HK-2 (cell line): ENCODE measurements at regions not wholly inside any gene's neighbourhood (a gene's known extent, or its start where the extent isn't known, plus 50 kb on each side); places are given as distances from the start of the nearest gene placed in this dataset.
"Not testable (repeated sequence)": the region's sequence is repeated elsewhere in the genome, so short reads cannot be mapped to it uniquely, and the experiment has no call there.

Source experiments
- DNase-seq: peaks from one replicate; pipeline ENCODE4 v3.0.0-alpha.2; 2018; ENCODE audit not compliant: unreplicated experiment

DNA sequence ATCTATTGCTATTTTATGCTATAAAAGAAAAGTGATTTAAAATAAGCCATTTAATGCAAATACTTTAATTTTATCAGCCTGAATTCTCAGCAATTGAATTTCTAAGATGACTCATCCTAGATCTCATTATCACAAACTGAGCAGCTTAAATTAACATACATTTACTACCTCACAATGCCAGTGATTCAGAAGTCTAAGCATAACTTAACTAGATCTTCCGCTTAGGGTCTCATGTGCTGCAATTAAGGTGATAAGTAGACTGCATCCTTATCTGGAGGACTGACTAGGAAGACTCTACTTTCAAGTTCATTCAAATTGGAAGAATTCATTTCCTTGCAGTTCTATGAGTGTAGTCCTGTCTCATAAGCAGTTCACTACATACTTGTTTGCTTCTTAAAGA, 286.6 kb downstream of the COL11A1 start:
- no peak for DNase-seq

DNA sequence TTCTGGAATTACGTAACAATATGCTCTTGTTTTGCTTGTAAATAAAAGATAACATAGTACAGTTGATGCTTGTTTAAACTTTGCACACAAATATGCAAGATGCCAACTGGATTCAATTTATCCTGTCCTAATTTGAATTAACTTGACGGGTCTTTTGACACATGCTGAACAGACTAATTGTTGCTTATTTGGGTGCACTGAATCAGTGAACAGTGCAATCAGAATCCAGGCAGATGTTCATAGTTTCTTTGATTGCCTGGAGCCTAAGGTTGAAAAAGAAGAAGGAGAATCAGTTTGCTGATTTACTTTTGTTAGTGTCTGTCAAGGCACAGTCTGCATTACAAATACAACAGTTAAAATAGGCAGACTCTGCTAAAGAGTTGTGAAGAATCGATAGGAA, 307.9 kb downstream of the COL11A1 start:
- no peak for DNase-seq

DNA sequence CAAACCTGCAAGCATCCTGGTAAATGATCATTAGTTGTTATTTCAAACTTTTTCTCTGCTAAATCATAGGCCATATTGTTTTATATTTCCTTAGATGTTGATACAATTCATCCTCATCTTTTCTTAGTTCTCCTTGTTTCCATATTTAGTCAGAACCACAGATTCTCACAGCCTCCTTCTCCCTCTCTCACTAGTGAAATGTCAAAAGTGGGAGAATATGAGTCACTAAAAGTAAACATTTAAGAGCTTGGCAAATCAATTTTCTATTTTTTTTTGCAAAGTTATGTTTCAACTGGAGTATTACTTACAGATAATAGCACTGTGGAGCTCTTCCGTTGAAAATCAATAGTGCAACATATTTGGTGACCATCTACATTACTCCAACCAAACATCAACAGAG, 308.8 kb downstream of the COL11A1 start:
- no peak for DNase-seq

DNA sequence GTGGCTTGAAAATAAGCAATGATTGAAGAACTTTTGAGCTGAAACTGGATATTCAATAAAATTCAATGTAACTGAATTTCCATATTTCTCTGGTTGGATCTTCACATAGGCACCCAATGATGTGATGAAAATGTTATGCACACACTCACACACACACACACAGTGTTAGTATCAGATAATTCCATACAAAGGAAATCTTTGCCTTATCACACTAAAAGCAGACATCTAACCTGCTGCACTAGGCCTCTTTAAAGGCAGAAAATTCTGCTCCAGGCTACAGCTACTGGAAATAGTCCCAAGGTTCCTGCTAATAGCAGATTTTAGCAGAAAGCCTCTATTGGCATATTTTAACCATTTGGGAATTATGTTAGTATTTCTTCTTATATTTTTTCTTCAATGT, 309.6 kb downstream of the COL11A1 start:
- no peak for DNase-seq

DNA sequence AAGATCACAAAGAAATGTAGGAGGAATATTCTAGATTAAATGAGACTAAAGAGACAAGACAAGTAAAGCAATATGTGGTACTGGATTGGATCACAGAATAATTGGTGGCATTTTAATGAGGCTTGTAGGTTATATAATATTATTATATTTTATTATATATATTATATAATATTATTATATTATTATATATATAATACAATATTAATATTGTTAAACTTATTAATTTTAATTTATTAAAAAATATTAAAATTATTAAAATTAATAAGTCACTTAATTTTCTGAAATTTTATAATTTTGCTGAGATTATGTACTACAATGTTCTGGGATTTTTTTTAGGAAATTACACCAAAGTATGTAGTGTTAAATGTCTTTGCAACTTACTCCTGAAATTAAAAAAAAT, 311.9 kb downstream of the COL11A1 start:
- DNase-seq: no peak

DNA sequence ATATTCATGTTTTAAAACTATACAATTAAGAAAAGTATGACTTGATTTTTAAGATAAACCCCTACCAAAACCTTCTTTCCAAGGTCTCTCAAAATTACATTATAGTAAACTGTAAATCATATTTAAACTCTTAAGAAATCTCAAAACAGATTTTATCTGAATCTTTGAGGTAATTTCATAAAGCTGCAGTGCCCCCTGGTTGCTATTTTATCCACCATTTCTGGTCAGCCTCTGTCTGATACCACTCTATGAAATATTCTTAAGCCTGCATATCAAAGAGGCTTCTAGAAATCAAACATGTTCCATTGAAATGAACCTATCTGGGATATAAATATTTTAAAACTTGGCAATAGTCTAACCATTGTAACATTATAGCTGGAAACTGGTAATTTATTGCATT, 317.3 kb downstream of the COL11A1 start:
- no peak for DNase-seq

DNA sequence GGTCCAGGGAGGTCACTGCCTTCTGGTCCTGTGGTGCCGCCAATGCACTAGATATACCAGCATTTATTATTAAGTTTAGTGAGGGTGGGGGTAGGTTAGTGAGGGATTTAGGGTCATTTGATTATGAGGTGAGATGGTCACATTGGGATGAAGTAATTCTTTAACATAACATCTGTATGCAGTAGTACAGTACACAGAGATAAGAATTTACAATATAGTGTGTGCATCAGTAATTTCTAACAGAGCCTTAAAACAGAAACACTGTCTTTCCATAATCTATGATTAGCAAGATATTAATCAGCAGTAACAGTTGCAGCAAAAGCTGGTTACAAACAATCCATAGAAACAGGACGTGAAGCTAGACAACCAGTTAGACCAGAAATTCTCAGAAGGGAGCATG, 318.4 kb downstream of the COL11A1 start:
- not testable (repeated sequence) for DNase-seq

DNA sequence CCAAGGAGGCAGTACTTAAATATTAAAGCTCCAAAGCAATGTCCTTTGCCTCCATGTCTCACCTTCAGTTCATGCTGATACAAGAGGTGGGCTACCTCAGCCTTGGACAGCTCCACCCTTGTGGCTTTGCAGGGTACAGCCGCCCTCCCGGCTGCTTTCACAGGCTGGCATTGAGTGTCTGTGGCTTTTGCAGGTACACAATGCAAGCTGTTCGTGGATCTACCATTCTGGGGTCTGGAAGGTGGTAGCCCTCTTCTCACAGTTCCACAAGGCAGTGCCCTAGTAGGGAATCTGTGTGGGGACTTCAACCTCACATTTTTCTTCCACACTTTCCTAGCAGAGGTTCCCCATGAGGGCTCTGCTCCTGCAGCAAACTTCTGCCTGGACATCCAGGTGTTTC, 324.8 kb downstream of the COL11A1 start:
- no peak for DNase-seq

DNA sequence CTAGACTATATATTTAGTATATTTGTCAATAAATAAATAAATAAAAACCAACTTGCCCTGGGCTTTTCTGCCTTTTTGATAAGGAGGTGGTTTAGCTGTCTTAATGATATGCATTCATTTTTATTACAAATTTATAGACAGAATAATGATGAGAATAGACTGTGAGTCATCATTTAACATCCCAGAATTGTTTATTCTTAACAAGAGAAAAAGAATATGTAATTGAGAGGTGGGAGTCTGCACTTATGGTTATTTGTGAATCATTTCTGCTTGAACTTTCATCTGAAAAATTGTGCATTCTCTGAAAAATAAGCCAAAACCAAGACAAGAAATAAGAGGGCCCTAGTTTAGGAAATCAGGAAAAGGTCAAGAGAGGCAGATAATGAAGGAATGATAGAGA, 326.2 kb downstream of the COL11A1 start:
- no peak for DNase-seq

DNA sequence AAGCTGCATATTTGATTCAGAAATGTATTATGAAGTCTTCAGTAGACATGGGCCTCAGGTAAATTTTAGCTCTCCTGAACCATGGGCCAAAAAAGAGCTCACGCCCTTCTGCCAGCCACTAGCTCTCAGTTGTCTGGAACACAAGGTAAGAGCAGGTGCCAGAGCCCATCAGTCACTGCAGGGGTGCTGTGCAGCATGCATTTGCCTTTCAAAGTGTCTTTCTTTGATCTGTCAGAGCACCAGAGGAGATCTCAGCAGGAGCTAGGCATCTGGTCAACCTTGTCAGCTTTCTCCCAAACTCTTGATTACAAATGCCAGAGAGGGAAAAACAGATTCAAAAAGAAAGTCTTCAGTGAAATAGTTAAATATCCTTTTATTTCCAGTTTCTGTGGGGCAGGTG, 332.3 kb downstream of the COL11A1 start:
- DNase-seq: no peak

DNA sequence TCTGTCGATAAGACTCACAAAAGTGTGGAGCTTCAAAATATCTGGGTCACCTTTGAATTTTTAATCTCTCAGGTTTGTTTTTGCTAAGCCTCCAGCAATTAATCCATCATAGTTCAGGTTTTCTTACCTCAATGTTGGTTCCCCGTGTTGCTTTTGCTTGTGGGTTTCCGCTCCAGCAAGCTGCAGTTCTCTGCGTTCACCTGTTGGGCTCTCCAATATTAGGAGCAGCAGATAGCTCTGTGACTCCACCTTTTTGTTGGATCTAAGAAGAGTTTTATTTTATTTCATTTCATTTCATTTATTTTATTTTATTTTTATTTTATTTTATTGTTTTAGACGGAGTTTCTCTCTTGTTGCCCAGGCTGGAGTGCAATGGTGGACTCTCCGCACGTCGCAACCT, 335.5 kb downstream of the COL11A1 start:
- no peak for DNase-seq

DNA sequence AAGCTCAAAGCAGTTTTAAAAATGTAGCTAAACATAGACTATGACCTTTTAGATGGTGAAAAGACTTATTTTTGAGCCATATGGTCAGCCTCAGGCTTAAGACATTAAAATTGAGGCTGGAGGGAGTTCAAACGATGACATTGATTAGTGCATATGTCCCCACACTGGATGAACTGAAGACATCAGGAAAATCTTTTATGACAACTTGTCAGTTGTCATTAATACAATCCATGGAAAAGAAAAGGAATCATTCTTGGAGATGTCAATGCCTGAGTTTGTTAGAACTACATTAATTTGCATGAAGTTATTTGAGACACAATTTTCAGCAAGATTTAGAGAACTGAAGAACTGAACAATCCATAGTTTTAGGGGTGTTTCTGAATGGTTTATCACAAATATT, 349.9 kb downstream of the COL11A1 start:
- DNase-seq: no peak

DNA sequence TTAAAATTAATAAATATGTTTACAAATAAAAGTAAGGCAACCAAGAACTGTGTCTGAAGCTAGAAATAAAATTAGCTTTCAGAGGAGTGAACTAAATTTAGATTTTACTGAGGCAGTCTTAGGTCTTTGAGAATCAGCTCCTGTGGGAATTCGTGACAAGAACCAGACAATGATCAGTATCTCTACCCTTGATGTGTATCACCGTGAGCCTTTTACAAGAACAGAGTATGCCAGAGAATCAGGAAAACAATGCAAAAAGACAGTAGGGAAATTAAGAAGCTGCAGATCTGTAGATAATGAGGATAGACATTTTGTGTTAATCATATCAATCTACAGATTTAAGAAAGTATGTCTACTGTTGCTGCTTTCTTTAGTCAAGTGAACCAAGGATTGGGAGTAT, 351.0 kb downstream of the COL11A1 start:
- no peak for DNase-seq

DNA sequence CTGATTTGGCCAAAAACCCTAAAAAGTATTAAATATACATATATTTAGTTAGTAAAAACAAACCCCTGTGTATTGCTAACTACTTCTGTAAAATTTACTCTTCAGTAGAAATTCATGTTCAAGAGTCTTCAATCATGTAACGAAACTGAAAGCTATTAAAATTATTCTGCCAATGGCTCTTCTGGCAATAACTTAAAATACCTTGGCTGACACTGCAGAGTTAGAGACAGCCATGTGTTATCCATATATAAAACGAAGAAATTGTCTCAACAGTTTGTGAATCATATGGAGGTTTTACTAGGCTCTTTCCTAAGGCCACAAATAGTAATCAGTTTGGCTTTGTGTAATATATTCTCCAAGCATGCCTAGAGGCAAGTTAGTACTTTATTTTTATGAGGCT, 357.2 kb downstream of the COL11A1 start:
- DNase-seq: no peak

DNA sequence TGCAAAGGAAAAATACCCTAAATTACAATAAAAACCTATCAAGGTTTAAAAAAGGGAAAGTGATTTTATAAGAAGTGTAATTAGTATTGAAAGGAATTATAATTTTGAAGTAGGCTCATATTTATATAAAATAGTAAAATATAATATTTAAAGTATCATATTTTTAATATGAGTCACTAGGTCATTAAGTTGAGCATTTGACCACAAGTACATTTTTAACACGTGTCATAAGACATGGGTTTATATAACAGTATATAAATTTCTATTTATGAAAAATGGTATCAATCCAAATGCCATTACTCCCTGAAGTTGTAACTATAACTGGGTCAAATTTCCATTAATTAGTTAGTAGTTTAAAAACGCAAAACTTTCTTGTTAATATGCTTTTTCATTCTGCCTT, 365.9 kb downstream of the COL11A1 start:
- no peak for DNase-seq

DNA sequence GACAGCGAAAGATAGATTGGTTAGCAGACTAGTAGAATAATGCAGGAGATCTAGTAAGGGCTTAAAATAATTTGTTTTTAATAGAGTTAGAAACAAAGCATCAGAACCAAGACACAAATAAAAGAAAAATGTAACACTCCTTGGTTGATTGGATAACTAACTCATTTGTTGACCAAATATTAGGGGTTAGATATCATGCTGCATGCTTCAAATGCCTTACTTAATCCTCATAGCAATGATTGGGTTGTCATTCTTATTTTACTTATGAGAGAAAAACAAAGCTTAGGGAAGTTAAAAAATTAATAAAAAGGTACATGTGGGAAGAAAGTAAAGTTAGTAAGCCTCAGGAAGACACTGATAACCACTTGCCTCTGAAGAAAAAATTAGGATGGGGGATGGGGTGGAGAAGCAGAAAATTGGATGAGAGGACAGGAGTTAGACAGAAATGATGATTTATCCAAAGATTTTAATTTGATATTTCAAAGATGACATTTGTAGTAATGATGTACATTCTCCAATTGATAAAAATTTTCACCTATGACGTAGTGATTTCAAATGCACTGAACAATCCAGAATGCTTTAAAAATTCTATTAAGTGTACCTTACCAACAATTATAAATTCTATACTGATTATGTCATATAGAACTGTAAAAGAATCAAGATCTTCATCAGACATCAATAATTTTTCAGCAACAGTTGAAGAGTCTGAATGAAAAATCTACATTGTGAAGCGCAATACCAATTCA, 374.7 kb downstream of the COL11A1 start:
- DNase-seq: no peak

DNA sequence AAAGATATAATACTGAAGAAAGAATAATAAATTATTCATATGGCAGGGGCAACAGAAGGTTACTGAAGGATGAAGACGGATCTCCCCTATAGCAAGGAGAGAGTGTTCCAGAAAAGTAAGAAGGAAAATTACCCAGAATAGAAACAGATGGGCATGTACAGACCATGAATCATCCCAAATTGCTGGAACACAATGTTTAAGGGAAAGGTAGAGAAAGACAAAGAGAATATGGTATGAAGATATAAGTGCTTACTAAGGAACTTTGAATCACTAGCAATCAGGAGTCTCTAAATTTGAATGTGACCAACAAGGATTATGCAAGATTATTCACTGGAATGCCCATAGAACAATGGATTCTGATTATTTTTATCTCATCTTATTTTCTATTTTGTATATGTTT, 375.4 kb downstream of the COL11A1 start:
- no peak for DNase-seq

DNA sequence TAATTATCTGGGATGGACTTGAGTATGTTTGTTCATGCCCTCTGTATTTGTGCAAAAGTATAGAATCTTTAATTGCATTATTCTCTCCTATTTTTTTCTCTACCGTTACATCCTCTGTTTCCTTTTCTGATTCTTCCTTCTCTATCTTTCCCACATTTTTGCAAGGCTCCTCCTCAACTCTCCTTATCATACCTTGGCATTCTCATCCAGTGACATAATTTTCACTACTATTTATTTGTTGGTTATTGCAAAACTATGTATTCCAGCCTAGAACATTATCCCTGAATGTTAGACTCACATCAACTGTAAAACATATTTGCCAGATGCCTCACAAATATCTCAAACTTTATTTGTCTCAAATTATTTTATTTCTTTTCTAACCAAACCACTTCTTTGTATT, 381.9 kb downstream of the COL11A1 start:
- DNase-seq: no peak

DNA sequence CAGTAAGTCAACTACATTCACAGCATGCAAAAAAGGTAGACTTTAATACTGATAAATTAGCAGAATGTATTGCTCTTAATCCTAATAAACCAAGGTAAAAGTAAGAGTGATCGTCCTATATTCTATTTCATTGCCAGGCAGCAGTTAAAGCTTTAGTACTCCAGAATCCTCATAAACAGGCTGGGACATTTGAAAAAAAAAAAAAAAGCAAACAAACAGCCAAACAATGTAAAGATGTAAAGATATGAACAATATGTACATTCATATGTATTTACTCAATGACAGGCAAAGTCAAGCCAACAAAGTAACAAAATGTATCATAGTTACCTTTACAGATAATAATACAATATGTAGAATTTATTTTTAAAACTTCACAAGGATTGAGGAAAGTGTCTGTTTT, 383.6 kb downstream of the COL11A1 start:
- no peak for DNase-seq

DNA sequence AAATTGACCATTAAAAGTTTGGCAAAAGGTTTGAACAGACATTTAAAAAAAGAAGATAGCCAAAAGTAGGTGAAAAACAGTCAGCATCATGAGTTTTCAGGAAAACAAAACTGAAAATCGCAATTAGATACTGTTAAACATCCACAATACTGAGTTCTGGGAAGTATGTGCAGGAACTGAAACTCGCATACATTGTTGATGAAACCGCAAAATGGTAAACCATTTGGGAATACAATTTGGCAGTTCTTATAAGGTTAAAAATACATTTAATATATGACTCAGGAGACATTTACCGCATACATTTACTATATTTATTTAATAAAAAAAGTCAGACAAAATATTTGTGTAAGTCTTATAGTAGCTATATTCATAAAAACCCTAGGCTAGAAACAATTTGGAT, 393.2 kb downstream of the COL11A1 start:
- DNase-seq: no peak

DNA sequence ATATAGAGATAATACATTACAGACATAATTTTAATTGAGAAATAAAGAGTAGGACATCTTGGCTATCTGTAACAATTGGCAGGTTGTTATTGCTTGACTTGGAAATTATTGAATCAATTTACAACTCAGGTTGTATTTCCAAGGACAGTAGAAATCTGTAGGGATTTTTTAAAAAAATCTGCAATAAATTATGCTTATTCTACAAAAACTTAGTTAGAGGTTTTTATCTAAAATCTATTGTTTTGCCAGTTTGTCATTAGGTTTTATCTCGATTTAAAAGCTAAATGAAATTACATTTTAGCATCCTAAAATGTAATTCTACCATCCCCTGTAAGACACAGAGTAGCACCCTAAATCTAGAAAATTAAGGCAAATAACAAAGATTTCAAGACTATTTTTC, 408.8 kb downstream of the COL11A1 start:
- DNase-seq: no peak

DNA sequence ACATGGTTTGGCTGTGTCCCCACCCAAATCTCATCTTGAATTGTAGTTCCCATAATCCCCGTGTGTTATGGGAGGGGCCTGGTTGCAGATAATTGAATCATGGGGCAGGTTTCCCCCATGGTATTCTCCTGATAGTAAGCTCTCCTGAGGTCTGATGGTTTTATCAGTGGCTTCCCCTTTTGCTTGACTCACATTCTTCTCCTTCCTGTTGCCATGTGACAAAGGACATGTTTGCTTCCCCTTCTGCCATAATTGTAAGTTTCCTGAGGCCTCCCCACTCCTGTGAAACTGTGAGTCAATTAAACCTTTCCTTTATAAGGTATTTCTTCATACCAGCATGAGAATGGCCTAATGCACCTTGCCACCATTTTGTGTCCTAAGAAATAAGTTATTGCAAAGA, 415.0 kb downstream of the COL11A1 start:
- no peak for DNase-seq

DNA sequence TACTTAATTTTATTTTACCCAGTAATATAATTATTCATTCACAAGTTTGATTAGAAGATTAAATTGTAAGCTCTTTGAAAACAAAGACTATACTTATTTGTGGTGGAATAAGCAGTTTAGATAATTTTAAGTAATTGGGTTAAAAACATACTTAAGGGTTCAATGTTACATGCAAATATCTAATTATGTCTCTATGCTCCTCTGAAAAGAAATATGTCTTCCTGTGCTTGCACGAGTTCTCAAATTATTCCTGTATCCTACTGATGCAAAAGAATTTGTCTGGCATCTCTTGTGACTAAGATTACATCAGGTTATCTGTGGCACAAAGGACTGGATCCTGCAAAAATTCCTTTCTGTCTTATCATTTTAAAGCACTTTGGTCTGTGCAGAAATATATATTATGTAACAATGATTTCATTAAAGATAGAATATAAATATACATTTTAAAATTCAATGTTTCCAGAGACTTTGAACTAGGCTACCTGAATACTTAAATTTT, 416.7 kb downstream of the COL11A1 start:
- DNase-seq: no peak

DNA sequence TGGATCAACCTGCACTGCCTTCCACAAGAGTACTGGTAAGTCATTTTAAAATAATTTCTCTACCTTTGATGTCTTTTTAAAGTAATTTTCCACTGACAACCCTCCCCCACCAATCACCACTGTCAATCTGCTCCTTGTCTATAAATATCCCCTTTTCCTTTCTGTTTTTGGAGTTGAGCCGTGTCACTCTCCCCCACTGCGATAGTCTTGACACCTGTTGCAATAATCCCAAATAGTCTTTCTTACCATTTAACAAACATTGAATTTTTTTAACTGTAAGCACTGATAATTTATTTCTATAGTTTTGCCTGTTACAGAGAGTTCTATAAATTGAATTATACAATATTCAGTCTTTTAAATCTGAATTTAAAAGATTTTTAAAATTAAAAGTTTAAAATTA, 420.9 kb downstream of the COL11A1 start:
- no peak for DNase-seq
